ENCODE measurements at regions not wholly inside any gene's neighbourhood (a gene's known extent, or its start where the extent isn't known, plus 50 kb on each side); places are given as distances from the start of the nearest gene placed in this dataset.

- TF ChIP-seq POLR2A (IDR thresholded peaks at IDR 0.05), result no peak
- TF ChIP-seq EP300 (IDR thresholded peaks at IDR 0.05), result no peak
- TF ChIP-seq POLR2AphosphoS5 (IDR thresholded peaks at IDR 0.05), result no peak
- TF ChIP-seq CTCF (IDR thresholded peaks at IDR 0.05), result no peak
- no peaks in the 10 kb centered on the region for H3K4me1 ChIP-seq
These were observed 800.1 kb upstream of the PCDH9 start for GRCh38 chr13:68030152-68030809.

GRCh38 chr13:68028701-68029100 lies 798.6 kb upstream of the PCDH9 start:
- Histone ChIP-seq H3K27me3 (no peaks in the 10 kb centered on the region), H3K27ac (no peak overlapping the region), H3K4me3 (no peak overlapping the region), H3K36me3 (no peaks in the 10 kb centered on the region), H3K4me1 (no peaks in the 10 kb centered on the region), H3K9me3 (no peaks in the 10 kb centered on the region)
- no peak for TF ChIP-seq POLR2A (IDR thresholded peaks at IDR 0.05)
- no peak for TF ChIP-seq POLR2AphosphoS5 (IDR thresholded peaks at IDR 0.05)
- TF ChIP-seq EP300 (IDR thresholded peaks at IDR 0.05), result no peak
- no peak for TF ChIP-seq CTCF (IDR thresholded peaks at IDR 0.05)
- no peak for DNase-seq
- intact Hi-C loops (cut with DNase I), result no loop called here

More at GRCh38 chr13:68030152-68030809, 800.1 kb upstream of the PCDH9 start:
- 92 to 93% methylated on average over 1 of the region's 1 CpG for WGBS, 2 donors
- Histone ChIP-seq H3K9me3 (no peaks in the 10 kb centered on the region), H3K36me3 (no peaks in the 10 kb centered on the region), H3K27me3 (no peaks in the 10 kb centered on the region), H3K4me3 (no peak overlapping the region), H3K27ac (no peak overlapping the region)
- intact Hi-C loops (cut with DNase I), result no loop called here
- DNase-seq, result no peak

GRCh38 chr13:68027306-68027705 lies 797.2 kb upstream of the PCDH9 start:
- Histone ChIP-seq H3K36me3 (no peaks in the 10 kb centered on the region), H3K9me3 (no peaks in the 10 kb centered on the region), H3K27me3 (no peaks in the 10 kb centered on the region), H3K27ac (no peak overlapping the region), H3K4me1 (no peaks in the 10 kb centered on the region), H3K4me3 (no peak overlapping the region)
- intact Hi-C loops (cut with DNase I), result no loop called here
- 82 to 89% methylated on average over 4 of the region's 4 CpGs for WGBS, 2 donors
- no peak for TF ChIP-seq POLR2A (IDR thresholded peaks at IDR 0.05)
- no peak for TF ChIP-seq EP300 (IDR thresholded peaks at IDR 0.05)
- no peak for TF ChIP-seq POLR2AphosphoS5 (IDR thresholded peaks at IDR 0.05)
- TF ChIP-seq CTCF (IDR thresholded peaks at IDR 0.05), result no peak
- no peak for DNase-seq

- no peak for DNase-seq
- H3K4me3 ChIP-seq, result no peak overlapping the region
- intact Hi-C loops (cut with DNase I), result no loop called here
- H3K27ac ChIP-seq, result no peak overlapping the region
- H3K27me3 ChIP-seq, result no peaks in the 10 kb centered on the region
- no peaks in the 10 kb centered on the region for H3K36me3 ChIP-seq
- H3K4me1 ChIP-seq, result no peaks in the 10 kb centered on the region
- TF ChIP-seq CTCF (IDR thresholded peaks at IDR 0.05) (no peak), POLR2A (IDR thresholded peaks at IDR 0.05) (no peak), POLR2AphosphoS5 (IDR thresholded peaks at IDR 0.05) (no peak), EP300 (IDR thresholded peaks at IDR 0.05) (no peak)
- 29 to 72% methylated on average over 3 of the region's 3 CpGs for WGBS, 2 donors
- H3K9me3 ChIP-seq, result no peaks in the 10 kb centered on the region
These were observed 795.9 kb upstream of the PCDH9 start for GRCh38 chr13:68026077-68026476.

- WGBS, 2 donors, result 82 to 83% methylated on average over 2 of the region's 2 CpGs
- no peak for DNase-seq
- no peak overlapping the region for H3K27ac ChIP-seq
- H3K4me1 ChIP-seq, result no peaks in the 10 kb centered on the region
- intact Hi-C loops (cut with DNase I), result no loop called here
- H3K4me3 ChIP-seq, result no peak overlapping the region
- no peaks in the 10 kb centered on the region for H3K9me3 ChIP-seq
- no peaks in the 10 kb centered on the region for H3K27me3 ChIP-seq
- H3K36me3 ChIP-seq, result no peaks in the 10 kb centered on the region
- TF ChIP-seq CTCF (IDR thresholded peaks at IDR 0.05) (no peak), POLR2AphosphoS5 (IDR thresholded peaks at IDR 0.05) (no peak), EP300 (IDR thresholded peaks at IDR 0.05) (no peak), POLR2A (IDR thresholded peaks at IDR 0.05) (no peak)
These were observed 795.5 kb upstream of the PCDH9 start for GRCh38 chr13:68025604-68026003.

All from sigmoid colon (tissue), 6 donors.